SH-SY5Y (cell line): ENCODE measurements at regions not wholly inside any gene's neighbourhood (a gene's known extent, or its start where the extent isn't known, plus 50 kb on each side); places are given as distances from the start of the nearest gene placed in this dataset.

ENCODE experiments used
- GATA2 ChIP-seq: IDR thresholded peaks from 2 replicates; pipeline ENCODE4 v1.6.1; 2011; ENCODE audit warnings: mild to moderate bottlenecking, low read depth, low read length
- GATA3 ChIP-seq: IDR thresholded peaks from 2 replicates; pipeline ENCODE4 v1.6.1; 2011; ENCODE audit warnings: low read depth, mild to moderate bottlenecking, low read length, moderate library complexity

DNA sequence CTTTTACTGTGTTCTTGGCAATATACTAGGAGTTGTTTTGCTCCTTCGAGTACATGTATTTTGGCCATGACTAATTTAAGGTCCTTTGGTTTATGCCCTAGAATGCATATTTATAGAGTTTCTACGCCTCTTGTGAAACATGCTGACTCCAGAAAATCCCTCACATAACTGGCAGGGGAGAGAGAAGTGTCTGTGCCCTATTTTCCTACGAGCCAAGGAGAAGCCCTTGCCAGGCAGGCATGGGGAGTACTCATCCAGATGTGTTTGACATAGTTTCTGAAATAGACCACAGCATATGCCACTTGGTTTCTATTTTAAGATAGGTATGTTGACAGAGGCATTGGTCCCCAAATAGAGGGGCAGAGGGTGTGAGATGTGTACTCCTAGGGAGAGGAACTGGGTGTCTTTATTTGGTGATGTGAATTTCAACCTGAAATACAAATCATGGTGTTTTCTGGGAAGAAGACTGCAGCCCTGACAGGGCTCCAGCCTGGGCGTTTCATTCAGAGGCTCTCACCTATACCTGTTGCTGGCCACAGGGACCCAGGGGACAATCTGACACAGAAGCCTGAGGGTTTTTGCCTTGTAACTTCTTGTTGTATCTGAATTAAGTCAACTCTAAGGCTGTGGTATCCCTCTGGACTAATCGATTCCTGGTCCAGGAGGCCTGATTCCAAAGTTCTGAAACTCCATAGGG is 267.8 kb upstream of the C2CD4B start:
- no peak for TF ChIP-seq GATA3
- TF ChIP-seq GATA2, result no peak
